HCT116 (cell line): ENCODE measurements at regions not wholly inside any gene's neighbourhood (a gene's known extent, or its start where the extent isn't known, plus 50 kb on each side); places are given as distances from the start of the nearest gene placed in this dataset.

Experiments
- ATAC-seq: fragments of 200-7000 bp; cut with Tn5 transposase; 2 replicates; pipeline ENCODE4 v1.9.1; 2020; ENCODE audit warnings: mild to moderate bottlenecking, moderate library complexity
- BruUV-seq: library from RNA; stranded (reverse); fragments of 400-500 nt; replicated peaks from 2 replicates; lab custom pipeline; 2021; lab: Mats Ljungman, UMichigan
- CTCF ChIA-PET: fragments of 300-600 bp; sonication (Branson Sonifier 250); formaldehyde crosslinking; loops from one replicate; lab custom pipeline; 2021; ENCODE audit warnings: antibody characterized with exemption; lab: Charles Lee
- POLR2A ChIA-PET: fragments of 300-600, 350-600 bp; sonication (Branson Sonifier 250); formaldehyde crosslinking; loops from one replicate; lab custom pipeline; 2021; ENCODE audit warnings: antibody characterized with exemption; lab: Charles Lee
- RAD21 ChIA-PET, 2 experiments: fragments of 300-600 bp; sonication (Branson Sonifier 250); formaldehyde crosslinking; loops; one replicate each; lab custom pipeline; 2023; ENCODE audit warnings: low total read pairs in 2 of 2; ENCODE audit not compliant: uncharacterized antibody in 2 of 2, unreplicated experiment in 2 of 2, low non-redundant PET in 1 of 2; lab: Charles Lee
- DNase-seq: peaks from one replicate; pipeline ENCODE4 v3.0.0-alpha.2; 2010; ENCODE audit warnings: low read depth, low spot score
- H2AFZ ChIP-seq: fragments of 200-600 bp; shearing (Covaris generic), sonication (generic); 2 replicates; pipeline ENCODE4 v1.6.1; 2017; ENCODE audit warnings: low read depth, mixed run types, mixed read lengths, antibody characterized with exemption, low read length; ENCODE audit not compliant: poor library complexity, severe bottlenecking
- H3K27ac ChIP-seq: 2 replicates; pipeline ENCODE4 v1.5.1; 2012; ENCODE audit warnings: low read depth, low read length
- H3K27me3 ChIP-seq: fragments of 200-600 bp; sonication (generic); 2 replicates; pipeline ENCODE4 v1.6.1; 2016; ENCODE audit warnings: mixed run types, low read length, mixed read lengths; ENCODE audit not compliant: insufficient read depth
- H3K36me3 ChIP-seq, 2 experiments: fragments of 200-500 bp in 1 of 2; fragments of 200-600 bp in 1 of 2; sonication (Bioruptor generic) in 1 of 2; sonication (generic) in 1 of 2; 2 replicates each; pipeline versions ENCODE4 v1.5.1 to v1.6.1; 2014 to 2016; ENCODE audit warnings: low read length in 2 of 2, inconsistent platforms in 1 of 2, mixed read lengths in 1 of 2, mixed run types in 1 of 2; ENCODE audit not compliant: insufficient read depth in 2 of 2, control insufficient read depth in 1 of 2
- H3K4me1 ChIP-seq, 2 experiments: fragments of 200-600 bp in 1 of 2; sonication (generic) in 1 of 2; 2 replicates each; pipeline versions ENCODE4 v1.5.1 to v1.6.1; 2012 to 2017; ENCODE audit warnings: low read length in 2 of 2, inconsistent platforms in 1 of 2, mild to moderate bottlenecking in 1 of 2, mixed read lengths in 1 of 2, mixed run types in 1 of 2, moderate library complexity in 1 of 2; ENCODE audit not compliant: insufficient read depth in 2 of 2, control insufficient read depth in 1 of 2
- H3K4me2 ChIP-seq: fragments of 200-600 bp; sonication (generic); 2 replicates; pipeline ENCODE4 v1.6.1; 2017; ENCODE audit warnings: mixed run types, low read length, mixed read lengths
- H3K4me3 ChIP-seq, 2 experiments: fragments of 200-600 bp in 1 of 2; sonication (generic) in 1 of 2; replicated peaks in 1 of 2; 2 replicates each; pipeline ENCODE4 v1.5.1; 2011 to 2016; ENCODE audit warnings: low read length in 2 of 2, control low read depth in 1 of 2, low read depth in 1 of 2, mild to moderate bottlenecking in 1 of 2, mixed read lengths in 1 of 2, mixed run types in 1 of 2
- H3K79me2 ChIP-seq: fragments of 200-600 bp; sonication (generic); 2 replicates; pipeline ENCODE4 v1.6.1; 2017; ENCODE audit warnings: mild to moderate bottlenecking, mixed run types, low read length, moderate library complexity, mixed read lengths; ENCODE audit not compliant: insufficient read depth
- H3K9ac ChIP-seq: fragments of 200-600 bp; sonication (generic); 2 replicates; pipeline ENCODE4 v1.6.1; 2016; ENCODE audit warnings: low read length, mixed read lengths
- H3K9me2 ChIP-seq: fragments of 200-600 bp; sonication (generic), shearing (Covaris generic); 2 replicates; pipeline ENCODE4 v1.6.1; 2017; ENCODE audit warnings: mixed run types, mild to moderate bottlenecking, moderate library complexity; ENCODE audit not compliant: insufficient read depth
- H3K9me3 ChIP-seq, 2 experiments: fragments of 200-500 bp in 1 of 2; fragments of 200-600 bp in 1 of 2; sonication (Bioruptor generic) in 1 of 2; sonication (generic) in 1 of 2; 2 replicates each; pipeline ENCODE4 v1.6.1; 2014 to 2017; ENCODE audit warnings: low read length in 2 of 2, mixed read lengths in 2 of 2, inconsistent platforms in 1 of 2, low read depth in 1 of 2, mild to moderate bottlenecking in 1 of 2, mixed run types in 1 of 2, moderate library complexity in 1 of 2; ENCODE audit not compliant: control insufficient read depth in 1 of 2, insufficient read depth in 1 of 2
- H4K20me1 ChIP-seq: fragments of 200-600 bp; sonication (generic), shearing (Covaris generic); 2 replicates; pipeline ENCODE4 v1.6.1; 2017; ENCODE audit warnings: mixed run types, mild to moderate bottlenecking, moderate library complexity; ENCODE audit not compliant: insufficient read depth
- CBX3 ChIP-seq: IDR thresholded peaks from 2 replicates; pipeline ENCODE4 v1.6.1; 2012; ENCODE audit warnings: low read depth
- CEBPB ChIP-seq: IDR thresholded peaks from 2 replicates; pipeline ENCODE4 v1.6.1; 2012; ENCODE audit warnings: low read depth
- POLR2A ChIP-seq: IDR thresholded peaks from 2 replicates; pipeline ENCODE4 v1.7.0; 2011; ENCODE audit warnings: borderline replicate concordance; ENCODE audit not compliant: insufficient read depth, insufficient read length; ENCODE audit errors: extremely low read depth
- POLR2AphosphoS5 ChIP-seq: IDR thresholded peaks from 2 replicates; pipeline ENCODE4 v1.6.1; 2011; ENCODE audit warnings: mild to moderate bottlenecking, low read depth, low read length, moderate library complexity
- SIN3A ChIP-seq: IDR thresholded peaks from 2 replicates; pipeline ENCODE4 v1.6.1; 2012; ENCODE audit warnings: low read depth
- SRF ChIP-seq: IDR thresholded peaks from 2 replicates; pipeline ENCODE4 v1.6.1; 2012; ENCODE audit warnings: low read depth
- ZFX ChIP-seq: fragments of 450-650 bp; IDR thresholded peaks from 2 replicates; pipeline ENCODE4 v1.6.1; 2017
- ZNF274 ChIP-seq: fragments of 200-500 bp; sonication (Bioruptor generic); IDR thresholded peaks from 2 replicates; pipeline ENCODE4 v1.6.1; 2014; ENCODE audit warnings: mild to moderate bottlenecking, low read depth, low read length, inconsistent platforms
- intact Hi-C: fragments of 100-400 bp; cut with micrococcal nuclease; formaldehyde crosslinking; loops from 2 replicates; pipeline ENCODE4 v1.10.0; 2022
- TF ChIP-seq, protein P1 (sequence below): IDR thresholded peaks from 2 replicates; pipeline ENCODE4 v1.6.1; 2012

DNA sequence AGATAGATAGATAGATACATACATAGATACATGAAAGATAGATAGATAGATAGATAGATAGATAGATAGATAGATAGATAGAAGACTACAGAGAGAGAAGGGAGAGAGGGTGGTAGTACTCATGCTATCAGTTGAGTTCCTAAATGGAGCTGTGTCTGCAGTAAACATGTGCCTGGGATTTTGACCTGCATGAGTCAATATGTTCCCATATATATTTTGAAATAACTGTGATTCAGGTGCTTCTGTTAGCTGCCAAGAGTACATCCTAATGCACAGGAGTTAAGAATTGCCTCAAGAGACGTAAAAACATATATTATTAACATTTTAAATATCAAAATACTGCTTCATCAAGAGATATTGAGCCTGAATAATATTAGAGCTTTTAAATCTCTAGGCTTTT, 379.4 kb downstream of the GRXCR1 start:
- Histone ChIP-seq H3K4me2 (no peak overlapping the region), H3K9me2 (no peaks in the 10 kb centered on the region), H3K36me3 (no peaks in the 10 kb centered on the region), H3K4me1 (no peaks in the 10 kb centered on the region), H3K9me3 (peaks cover 14 to 19% of the 10 kb centered on the region in 2 experiments; a peak in 2 of 4 replicates), H3K27ac (no peak overlapping the region), H3K9ac (no peak overlapping the region), H3K79me2 (no peaks in the 10 kb centered on the region), H2AFZ (no peak overlapping the region), H3K27me3 (no peaks in the 10 kb centered on the region), H4K20me1 (no peaks in the 10 kb centered on the region), H3K4me3 (no peak overlapping the region)
- ChIA-PET RAD21 (no interaction called here), CTCF (no interaction called here), POLR2A (no interaction called here)
- no TSS peak for BruUV-seq
- intact Hi-C loops: no loop called here
- ATAC-seq (no peak), DNase-seq (no peak)
- TF ChIP-seq ZFX (no peak), CEBPB (no peak), SRF (no peak), POLR2A (no peak), ZNF274 (no peak)
- TF ChIP-seq, protein P1, sequence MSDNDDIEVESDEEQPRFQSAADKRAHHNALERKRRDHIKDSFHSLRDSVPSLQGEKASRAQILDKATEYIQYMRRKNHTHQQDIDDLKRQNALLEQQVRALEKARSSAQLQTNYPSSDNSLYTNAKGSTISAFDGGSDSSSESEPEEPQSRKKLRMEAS: no peak

DNA sequence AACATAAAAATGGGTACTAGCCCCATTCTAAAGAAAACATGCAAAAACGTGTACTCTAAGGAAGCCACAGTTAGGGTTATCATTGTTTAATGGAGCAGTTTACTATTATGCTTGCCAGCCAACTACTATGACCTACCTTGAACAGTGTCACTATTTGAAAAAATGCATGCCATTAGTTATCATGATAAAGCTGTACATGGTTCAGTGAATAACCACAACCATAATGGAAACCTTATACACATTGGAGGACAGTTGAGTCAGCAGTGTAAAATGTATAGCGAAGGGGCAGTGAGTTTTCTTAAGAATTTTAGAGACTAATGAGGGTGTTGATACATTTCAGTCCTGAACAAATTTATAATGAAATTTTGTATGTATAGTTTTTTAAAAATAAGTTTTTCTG, 381.9 kb downstream of the GRXCR1 start:
- ChIA-PET RAD21 (no interaction called here), POLR2A (no interaction called here), CTCF (no interaction called here)
- Histone ChIP-seq H2AFZ (no peak overlapping the region), H3K9me2 (no peaks in the 10 kb centered on the region), H3K4me2 (no peak overlapping the region), H3K9me3 (peaks cover 18 to 19% of the 10 kb centered on the region in 2 experiments; a peak in 3 of 4 replicates), H3K27me3 (no peaks in the 10 kb centered on the region), H3K79me2 (no peaks in the 10 kb centered on the region), H3K27ac (no peak overlapping the region), H3K9ac (no peak overlapping the region), H3K36me3 (no peaks in the 10 kb centered on the region), H3K4me1 (no peaks in the 10 kb centered on the region), H3K4me3 (no peak overlapping the region), H4K20me1 (no peaks in the 10 kb centered on the region)
- intact Hi-C loops: no loop called here
- ATAC-seq: no peak
- no peak for DNase-seq
- TF ChIP-seq CEBPB (no peak), SIN3A (no peak), CBX3 (no peak), POLR2AphosphoS5 (no peak)
- TF ChIP-seq, protein P1: no peak
- no TSS peak for BruUV-seq
